ENCODE measurements at regions not wholly inside any gene's neighbourhood (a gene's known extent, or its start where the extent isn't known, plus 50 kb on each side); places are given as distances from the start of the nearest gene placed in this dataset.

GRCh38 chr5:51892680-51893079, 509.4 kb downstream of the ISL1 start:
- H3K4me1 ChIP-seq (ENCODE audit: control insufficient read depth in 5 of 5, insufficient read depth in 5 of 5, low read length in 5 of 5): no peaks in the 10 kb centered on the region
- H3K36me3 ChIP-seq (ENCODE audit: control insufficient read depth in 5 of 5, insufficient read depth in 5 of 5, low read length in 5 of 5): no peaks in the 10 kb centered on the region
- no peaks in the 10 kb centered on the region for H3K9me3 ChIP-seq (ENCODE audit: control insufficient read depth in 5 of 5, low read length in 5 of 5)
- H3K4me3 ChIP-seq (ENCODE audit: low read depth in 1 of 5, low read length in 5 of 5): no peak overlapping the region
- no peak overlapping the region for H3K27ac ChIP-seq (ENCODE audit: low read depth, low read length)
- no peaks in the 10 kb centered on the region for H3K27me3 ChIP-seq (ENCODE audit: control insufficient read depth in 5 of 5, insufficient read depth in 4 of 5, low read length in 5 of 5)
- no peak overlapping the region for H3K9ac ChIP-seq (ENCODE audit: low read length in 5 of 5)

GRCh38 chr5:51895834-51896233, 512.6 kb downstream of the ISL1 start:
- Histone ChIP-seq H3K9me3 (ENCODE audit: control insufficient read depth in 5 of 5, low read length in 5 of 5) (no peaks in the 10 kb centered on the region), H3K4me3 (ENCODE audit: low read depth in 1 of 5, low read length in 5 of 5) (no peak overlapping the region), H3K27me3 (ENCODE audit: control insufficient read depth in 5 of 5, insufficient read depth in 4 of 5, low read length in 5 of 5) (no peaks in the 10 kb centered on the region), H3K9ac (ENCODE audit: low read length in 5 of 5) (no peak overlapping the region), H3K36me3 (ENCODE audit: control insufficient read depth in 5 of 5, insufficient read depth in 5 of 5, low read length in 5 of 5) (no peaks in the 10 kb centered on the region), H3K27ac (ENCODE audit: low read depth, low read length) (no peak overlapping the region), H3K4me1 (ENCODE audit: control insufficient read depth in 5 of 5, insufficient read depth in 5 of 5, low read length in 5 of 5) (no peaks in the 10 kb centered on the region)

- Histone ChIP-seq H3K9me3 (ENCODE audit: control insufficient read depth in 5 of 5, low read length in 5 of 5) (no peaks in the 10 kb centered on the region), H3K36me3 (ENCODE audit: control insufficient read depth in 5 of 5, insufficient read depth in 5 of 5, low read length in 5 of 5) (no peaks in the 10 kb centered on the region), H3K4me1 (ENCODE audit: control insufficient read depth in 5 of 5, insufficient read depth in 5 of 5, low read length in 5 of 5) (no peaks in the 10 kb centered on the region), H3K27ac (ENCODE audit: low read depth, low read length) (no peak overlapping the region), H3K9ac (ENCODE audit: low read length in 5 of 5) (no peak overlapping the region), H3K27me3 (ENCODE audit: control insufficient read depth in 5 of 5, insufficient read depth in 4 of 5, low read length in 5 of 5) (no peaks in the 10 kb centered on the region), H3K4me3 (ENCODE audit: low read depth in 1 of 5, low read length in 5 of 5) (no peak overlapping the region)
Observed at GRCh38 chr5:51902512-51902911, 519.3 kb downstream of the ISL1 start.

GRCh38 chr5:51908215-51908614, 525.0 kb downstream of the ISL1 start:
- Histone ChIP-seq H3K9ac (ENCODE audit: low read length in 5 of 5) (no peak overlapping the region), H3K9me3 (ENCODE audit: control insufficient read depth in 5 of 5, low read length in 5 of 5) (no peaks in the 10 kb centered on the region), H3K27ac (ENCODE audit: low read depth, low read length) (no peak overlapping the region), H3K4me3 (ENCODE audit: low read depth in 1 of 5, low read length in 5 of 5) (no peak overlapping the region), H3K36me3 (ENCODE audit: control insufficient read depth in 5 of 5, insufficient read depth in 5 of 5, low read length in 5 of 5) (no peaks in the 10 kb centered on the region), H3K4me1 (ENCODE audit: control insufficient read depth in 5 of 5, insufficient read depth in 5 of 5, low read length in 5 of 5) (no peaks in the 10 kb centered on the region), H3K27me3 (ENCODE audit: control insufficient read depth in 5 of 5, insufficient read depth in 4 of 5, low read length in 5 of 5) (no peaks in the 10 kb centered on the region)

- Histone ChIP-seq H3K4me1 (ENCODE audit: control insufficient read depth in 5 of 5, insufficient read depth in 5 of 5, low read length in 5 of 5) (no peaks in the 10 kb centered on the region), H3K27ac (ENCODE audit: low read depth, low read length) (no peak overlapping the region), H3K4me3 (ENCODE audit: low read depth in 1 of 5, low read length in 5 of 5) (no peak overlapping the region), H3K9ac (ENCODE audit: low read length in 5 of 5) (no peak overlapping the region), H3K27me3 (ENCODE audit: control insufficient read depth in 5 of 5, insufficient read depth in 4 of 5, low read length in 5 of 5) (no peaks in the 10 kb centered on the region), H3K9me3 (ENCODE audit: control insufficient read depth in 5 of 5, low read length in 5 of 5) (peaks cover 5 to 14% (median 7%) of the 10 kb centered on the region in 5 donors), H3K36me3 (ENCODE audit: control insufficient read depth in 5 of 5, insufficient read depth in 5 of 5, low read length in 5 of 5) (no peaks in the 10 kb centered on the region)
Observed at GRCh38 chr5:51944500-51945125, 561.4 kb downstream of the ISL1 start.

- H3K4me1 ChIP-seq (ENCODE audit: control insufficient read depth in 5 of 5, insufficient read depth in 5 of 5, low read length in 5 of 5): peaks cover 0 to 3% (median 0%) of the 10 kb centered on the region in 5 donors
- no peaks in the 10 kb centered on the region for H3K27me3 ChIP-seq (ENCODE audit: control insufficient read depth in 5 of 5, insufficient read depth in 4 of 5, low read length in 5 of 5)
- no peaks in the 10 kb centered on the region for H3K36me3 ChIP-seq (ENCODE audit: control insufficient read depth in 5 of 5, insufficient read depth in 5 of 5, low read length in 5 of 5)
- no peak overlapping the region for H3K4me3 ChIP-seq (ENCODE audit: low read depth in 1 of 5, low read length in 5 of 5)
- H3K9ac ChIP-seq (ENCODE audit: low read length in 5 of 5): no peak overlapping the region
- no peak overlapping the region for H3K27ac ChIP-seq (ENCODE audit: low read depth, low read length)
- H3K9me3 ChIP-seq (ENCODE audit: control insufficient read depth in 5 of 5, low read length in 5 of 5): no peaks in the 10 kb centered on the region
Observed at GRCh38 chr5:51958473-51958872, 575.2 kb downstream of the ISL1 start.

GRCh38 chr5:51960617-51961121, 577.4 kb downstream of the ISL1 start:
- no peak overlapping the region for H3K4me3 ChIP-seq (ENCODE audit: low read depth in 1 of 5, low read length in 5 of 5)
- H3K9ac ChIP-seq (ENCODE audit: low read length in 5 of 5): no peak overlapping the region
- no peaks in the 10 kb centered on the region for H3K9me3 ChIP-seq (ENCODE audit: control insufficient read depth in 5 of 5, low read length in 5 of 5)
- peaks cover 0 to 3% (median 0%) of the 10 kb centered on the region in 5 donors for H3K4me1 ChIP-seq (ENCODE audit: control insufficient read depth in 5 of 5, insufficient read depth in 5 of 5, low read length in 5 of 5)
- H3K27me3 ChIP-seq (ENCODE audit: control insufficient read depth in 5 of 5, insufficient read depth in 4 of 5, low read length in 5 of 5): no peaks in the 10 kb centered on the region
- no peaks in the 10 kb centered on the region for H3K36me3 ChIP-seq (ENCODE audit: control insufficient read depth in 5 of 5, insufficient read depth in 5 of 5, low read length in 5 of 5)
- H3K27ac ChIP-seq (ENCODE audit: low read depth, low read length): peak overlapping the region; percentile 3

GRCh38 chr5:51961154-51961562, 577.9 kb downstream of the ISL1 start:
- Histone ChIP-seq H3K36me3 (ENCODE audit: control insufficient read depth in 5 of 5, insufficient read depth in 5 of 5, low read length in 5 of 5) (no peaks in the 10 kb centered on the region), H3K9ac (ENCODE audit: low read length in 5 of 5) (no peak overlapping the region), H3K9me3 (ENCODE audit: control insufficient read depth in 5 of 5, low read length in 5 of 5) (no peaks in the 10 kb centered on the region), H3K27ac (ENCODE audit: low read depth, low read length) (no peak overlapping the region), H3K4me3 (ENCODE audit: low read depth in 1 of 5, low read length in 5 of 5) (no peak overlapping the region), H3K4me1 (ENCODE audit: control insufficient read depth in 5 of 5, insufficient read depth in 5 of 5, low read length in 5 of 5) (peaks cover 0 to 3% (median 0%) of the 10 kb centered on the region in 5 donors), H3K27me3 (ENCODE audit: control insufficient read depth in 5 of 5, insufficient read depth in 4 of 5, low read length in 5 of 5) (no peaks in the 10 kb centered on the region)

GRCh38 chr5:51968756-51969155, 585.5 kb downstream of the ISL1 start:
- Histone ChIP-seq H3K9me3 (ENCODE audit: control insufficient read depth in 5 of 5, low read length in 5 of 5) (no peaks in the 10 kb centered on the region), H3K27me3 (ENCODE audit: control insufficient read depth in 5 of 5, insufficient read depth in 4 of 5, low read length in 5 of 5) (no peaks in the 10 kb centered on the region), H3K4me3 (ENCODE audit: low read depth in 1 of 5, low read length in 5 of 5) (no peak overlapping the region), H3K36me3 (ENCODE audit: control insufficient read depth in 5 of 5, insufficient read depth in 5 of 5, low read length in 5 of 5) (no peaks in the 10 kb centered on the region), H3K4me1 (ENCODE audit: control insufficient read depth in 5 of 5, insufficient read depth in 5 of 5, low read length in 5 of 5) (no peaks in the 10 kb centered on the region), H3K27ac (ENCODE audit: low read depth, low read length) (no peak overlapping the region), H3K9ac (ENCODE audit: low read length in 5 of 5) (no peak overlapping the region)

GRCh38 chr5:51974834-51975233, 591.6 kb downstream of the ISL1 start:
- H3K27me3 ChIP-seq (ENCODE audit: control insufficient read depth in 5 of 5, insufficient read depth in 4 of 5, low read length in 5 of 5): no peaks in the 10 kb centered on the region
- no peaks in the 10 kb centered on the region for H3K4me1 ChIP-seq (ENCODE audit: control insufficient read depth in 5 of 5, insufficient read depth in 5 of 5, low read length in 5 of 5)
- no peaks in the 10 kb centered on the region for H3K36me3 ChIP-seq (ENCODE audit: control insufficient read depth in 5 of 5, insufficient read depth in 5 of 5, low read length in 5 of 5)
- H3K9ac ChIP-seq (ENCODE audit: low read length in 5 of 5): no peak overlapping the region
- no peak overlapping the region for H3K4me3 ChIP-seq (ENCODE audit: low read depth in 1 of 5, low read length in 5 of 5)
- no peaks in the 10 kb centered on the region for H3K9me3 ChIP-seq (ENCODE audit: control insufficient read depth in 5 of 5, low read length in 5 of 5)
- H3K27ac ChIP-seq (ENCODE audit: low read depth, low read length): no peak overlapping the region
